ENCODE measurements at regions not wholly inside any gene's neighbourhood (a gene's known extent, or its start where the extent isn't known, plus 50 kb on each side); places are given as distances from the start of the nearest gene placed in this dataset.
A peak's percentile ranks its signal among the peaks of the same experiment; 100 is the strongest.

GRCh38 chr2:51289045-51289444, 257.1 kb upstream of the NRXN1 start:
- ATAC-seq: no peak
- no peak for TF ChIP-seq EZH2phosphoT487 (IDR thresholded peaks at IDR 0.05; ENCODE audit: unreplicated experiment)
- no peak for TF ChIP-seq STAT1 (IDR thresholded peaks at IDR 0.05; ENCODE audit: unreplicated experiment)
- Mint-ChIP-seq H3K27ac (no peak overlapping the region), H3K9me3 (no peaks in the 10 kb centered on the region), H3K27me3 (ENCODE audit: insufficient read depth, low read depth, poor library complexity) (no peaks in the 10 kb centered on the region), H3K4me3 (no peak overlapping the region), H3K36me3 (ENCODE audit: low read depth) (0 out of 3 replicates have a peak, but pooled peaks cover 4% of the 10 kb centered on the region), H3K4me1 (peaks cover 24% of the 10 kb centered on the region)
- peaks cover 33% of the 10 kb centered on the region for H3K4me1 ChIP-seq (ENCODE audit: insufficient read depth)
- H2AFZ ChIP-seq: no peak overlapping the region
- no peak overlapping the region for H3K27ac ChIP-seq (ENCODE audit: low read depth)
- H3K36me3 ChIP-seq (ENCODE audit: insufficient read depth): no peaks in the 10 kb centered on the region
- H3K9me2 ChIP-seq (ENCODE audit: insufficient read depth): peaks cover 7% of the 10 kb centered on the region; the same call in 1 of the 2 replicates
- H3K4me2 ChIP-seq: no peak overlapping the region
- H3K4me3 ChIP-seq: no peak overlapping the region
- H3K27me3 ChIP-seq (ENCODE audit: insufficient read depth): no peaks in the 10 kb centered on the region
- no peak for DNase-seq (ENCODE audit: low spot score)
- H3K79me2 ChIP-seq (replicated peaks; ENCODE audit: insufficient read depth): no peaks in the 10 kb centered on the region
- H3F3A ChIP-seq (replicated peaks; ENCODE audit: low read depth): no peaks in the 10 kb centered on the region
- H4K20me1 ChIP-seq (replicated peaks; ENCODE audit: insufficient read depth): no peaks in the 10 kb centered on the region

GRCh38 chr2:51268191-51268590, 236.3 kb upstream of the NRXN1 start:
- Mint-ChIP-seq H3K4me1 (peaks cover 22% of the 10 kb centered on the region), H3K36me3 (ENCODE audit: low read depth) (no peaks in the 10 kb centered on the region), H3K27ac (no peak overlapping the region), H3K4me3 (no peak overlapping the region), H3K27me3 (ENCODE audit: insufficient read depth, low read depth, poor library complexity) (no peaks in the 10 kb centered on the region), H3K9me3 (no peaks in the 10 kb centered on the region)
- Histone ChIP-seq H3K27ac (ENCODE audit: low read depth) (no peak overlapping the region), H3K4me2 (0 out of 2 replicates have a peak overlapping the region, but pooled peaks have one; percentile 14), H3K4me3 (no peak overlapping the region), H4K20me1 (replicated peaks; ENCODE audit: insufficient read depth) (no peaks in the 10 kb centered on the region), H3K79me2 (replicated peaks; ENCODE audit: insufficient read depth) (no peaks in the 10 kb centered on the region), H3K4me1 (ENCODE audit: insufficient read depth) (peaks cover 24% of the 10 kb centered on the region), H3K9me2 (ENCODE audit: insufficient read depth) (peaks cover 12% of the 10 kb centered on the region; the same call in 1 of the 2 replicates), H3K36me3 (ENCODE audit: insufficient read depth) (no peaks in the 10 kb centered on the region), H3K27me3 (ENCODE audit: insufficient read depth) (no peaks in the 10 kb centered on the region), H2AFZ (0 out of 2 replicates have a peak overlapping the region, but pooled peaks have one; percentile 8), H3F3A (replicated peaks; ENCODE audit: low read depth) (no peaks in the 10 kb centered on the region)
- ATAC-seq (no peak), DNase-seq (ENCODE audit: low spot score) (peak; percentile 6)
- TF ChIP-seq ZNF462 (CRISPR knock-in tag; IDR thresholded peaks at IDR 0.05) (no peak), ZNF331 (CRISPR knock-in tag; IDR thresholded peaks at IDR 0.05; ENCODE audit: low read depth) (no peak), CTCF (conservative IDR thresholded peaks at IDR 0.05; ENCODE audit: low read depth in 2 of 2) (no peak), REST (IDR thresholded peaks at IDR 0.05; ENCODE audit: unreplicated experiment) (no peak), NANOG (IDR thresholded peaks at IDR 0.05; ENCODE audit: borderline replicate concordance) (no peak), POLR2AphosphoS5 (IDR thresholded peaks at IDR 0.05; ENCODE audit: low read depth) (no peak), STAT1 (IDR thresholded peaks at IDR 0.05; ENCODE audit: unreplicated experiment) (no peak), ZNF114 (CRISPR knock-in tag; IDR thresholded peaks at IDR 0.05) (no peak), CREB1 (CRISPR knock-in tag; IDR thresholded peaks at IDR 0.05; ENCODE audit: low read depth) (no peak), JUNB (IDR thresholded peaks at IDR 0.05; ENCODE audit: unreplicated experiment) (no peak)

All from GM23338 (cell line).